Common myeloid progenitor, CD34-positive (primary cell): ENCODE measurements at regions not wholly inside any gene's neighbourhood (a gene's known extent, or its start where the extent isn't known, plus 50 kb on each side); places are given as distances from the start of the nearest gene placed in this dataset.
"Not testable (repeated sequence)": the region's sequence is repeated elsewhere in the genome, so short reads cannot be mapped to it uniquely, and the experiment has no call there.

Experiments used
- CTCF ChIA-PET: fragments of 350-600 bp; sonication (Branson Sonifier 250); formaldehyde crosslinking; loops from one replicate; lab custom pipeline; 2021; ENCODE audit warnings: antibody characterized with exemption; lab: Charles Lee
- POLR2A ChIA-PET: fragments of 350-600 bp; sonication (Branson Sonifier 250); formaldehyde crosslinking; loops from one replicate; lab custom pipeline; 2021; ENCODE audit warnings: antibody characterized with exemption; lab: Charles Lee
- DNase-seq, 3 donors: peaks; one replicate each; pipeline versions ENCODE4 v3.0.0 to v3.0.0-alpha.2; 2013
- H3K27ac ChIP-seq, 2 experiments: 1 replicate in 1 of 2; 2 replicates in 1 of 2; pipeline ENCODE4 v1.7.0; 2013; ENCODE audit warnings: inconsistent platforms in 2 of 2, low read length in 2 of 2, mild to moderate bottlenecking in 2 of 2, low read depth in 1 of 2, moderate library complexity in 1 of 2; ENCODE audit not compliant: severe bottlenecking in 2 of 2, insufficient read depth in 1 of 2, poor library complexity in 1 of 2
- H3K27me3 ChIP-seq, 5 experiments: replicated peaks in 2 of 5; 1 replicate in 3 of 5; 2 replicates in 2 of 5; pipeline versions ENCODE4 v1.6.1 to v1.7.0; 2013; ENCODE audit warnings: low read length in 4 of 5, mild to moderate bottlenecking in 2 of 5, moderate library complexity in 2 of 5, inconsistent platforms in 1 of 5; ENCODE audit not compliant: insufficient read depth in 5 of 5, control insufficient read depth in 4 of 5
- H3K36me3 ChIP-seq, 4 experiments: 1 replicate in 2 of 4; 2 replicates in 2 of 4; pipeline versions ENCODE4 v1.6.1 to v1.7.0; 2013; ENCODE audit warnings: low read length in 3 of 4, control low read depth in 1 of 4, mild to moderate bottlenecking in 1 of 4; ENCODE audit not compliant: control insufficient read depth in 4 of 4, insufficient read depth in 4 of 4
- H3K4me1 ChIP-seq, 4 experiments: 1 replicate in 3 of 4; 2 replicates in 1 of 4; pipeline versions ENCODE4 v1.6.1 to v1.7.1; 2013; ENCODE audit warnings: low read length in 3 of 4, mild to moderate bottlenecking in 3 of 4, control low read depth in 1 of 4, inconsistent platforms in 1 of 4, moderate library complexity in 1 of 4; ENCODE audit not compliant: control insufficient read depth in 4 of 4, insufficient read depth in 4 of 4; ENCODE audit errors: control extremely low read depth in 1 of 4
- H3K4me3 ChIP-seq, 7 experiments: 1 replicate in 4 of 7; 2 replicates in 3 of 7; pipeline versions ENCODE4 v1.5.1 to v1.7.0; 2013; ENCODE audit warnings: mild to moderate bottlenecking in 7 of 7, low read length in 6 of 7, moderate library complexity in 6 of 7, inconsistent platforms in 2 of 7, low read depth in 2 of 7, control low read depth in 1 of 7; ENCODE audit not compliant: insufficient read depth in 4 of 7, control insufficient read depth in 1 of 7; ENCODE audit errors: extremely low read depth in 1 of 7
- H3K9me3 ChIP-seq, 5 experiments: 1 replicate in 4 of 5; 2 replicates in 1 of 5; pipeline versions ENCODE4 v1.6.1 to v1.7.1; 2013; ENCODE audit warnings: low read length in 4 of 5, mild to moderate bottlenecking in 2 of 5, inconsistent platforms in 1 of 5, low read depth in 1 of 5, moderate library complexity in 1 of 5; ENCODE audit not compliant: control insufficient read depth in 4 of 5, insufficient read depth in 2 of 5; ENCODE audit errors: control extremely low read depth in 1 of 5
- WGBS: methylation state at CpG from one replicate; pipeline ENCODE4 v1.1.5; 2013; ENCODE audit not compliant: insufficient coverage; 5-methylcytosine and 5-hydroxymethylcytosine counted together

DNA sequence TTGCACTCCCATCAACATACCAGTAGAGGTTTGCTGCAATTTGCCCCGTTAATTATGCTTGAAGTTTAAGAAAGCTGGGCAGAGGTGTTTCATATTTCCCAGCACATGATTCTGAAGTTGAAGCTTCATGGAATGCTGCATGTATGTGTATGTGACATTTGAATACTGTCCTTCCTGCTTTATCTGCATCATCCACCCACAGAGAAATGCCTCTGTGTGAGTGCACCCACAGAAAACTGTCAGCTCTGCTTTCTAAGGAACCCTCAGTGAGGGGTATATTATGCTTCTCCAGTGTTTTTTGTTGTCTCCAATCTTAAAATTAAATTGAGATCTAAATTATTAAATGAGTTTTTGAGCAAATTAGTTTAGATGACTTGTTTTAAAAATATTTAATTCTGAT lies 358.1 kb upstream of the PIK3R1 start:
- Histone ChIP-seq H3K4me1 (no peaks in the 10 kb centered on the region), H3K4me3 (no peak overlapping the region), H3K27me3 (no peaks in the 10 kb centered on the region), H3K27ac (no peak overlapping the region), H3K36me3 (no peaks in the 10 kb centered on the region), H3K9me3 (peaks cover 0 to 1% (median 0%) of the 10 kb centered on the region in 5 experiments)
- no peak for DNase-seq
- ChIA-PET CTCF (no interaction called here), POLR2A (no interaction called here)
- no CpG with 5 or more reads among the region's 1 CpG for WGBS

DNA sequence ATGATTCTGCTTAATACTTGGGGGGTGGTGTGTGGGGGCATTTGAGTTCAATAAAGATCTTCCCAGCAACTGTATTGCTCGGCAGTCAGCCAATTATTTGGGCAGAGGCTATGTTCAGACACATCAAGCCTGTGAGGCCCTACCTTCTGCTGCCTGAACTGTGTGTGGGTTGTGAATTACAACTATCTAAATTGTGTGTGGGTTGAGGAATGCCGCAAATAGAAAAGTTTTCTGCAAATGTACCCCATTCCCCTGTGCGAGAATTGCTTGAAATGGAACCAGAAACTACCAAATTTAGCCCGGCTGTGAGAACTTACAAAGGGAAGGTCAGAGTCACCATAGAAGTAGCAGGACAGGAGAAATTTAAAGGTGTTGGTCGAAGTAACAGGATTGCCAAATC lies 360.0 kb upstream of the PIK3R1 start:
- Histone ChIP-seq H3K4me3 (no peak overlapping the region), H3K27me3 (no peaks in the 10 kb centered on the region), H3K27ac (no peak overlapping the region), H3K4me1 (no peaks in the 10 kb centered on the region), H3K9me3 (peaks cover 0 to under 1% (median 0%) of the 10 kb centered on the region in 5 experiments), H3K36me3 (no peaks in the 10 kb centered on the region)
- no peak for DNase-seq
- CTCF ChIA-PET = no interaction called here
- POLR2A ChIA-PET = no interaction called here
- WGBS = 100% methylated on average over 4 of the region's 5 CpGs

DNA sequence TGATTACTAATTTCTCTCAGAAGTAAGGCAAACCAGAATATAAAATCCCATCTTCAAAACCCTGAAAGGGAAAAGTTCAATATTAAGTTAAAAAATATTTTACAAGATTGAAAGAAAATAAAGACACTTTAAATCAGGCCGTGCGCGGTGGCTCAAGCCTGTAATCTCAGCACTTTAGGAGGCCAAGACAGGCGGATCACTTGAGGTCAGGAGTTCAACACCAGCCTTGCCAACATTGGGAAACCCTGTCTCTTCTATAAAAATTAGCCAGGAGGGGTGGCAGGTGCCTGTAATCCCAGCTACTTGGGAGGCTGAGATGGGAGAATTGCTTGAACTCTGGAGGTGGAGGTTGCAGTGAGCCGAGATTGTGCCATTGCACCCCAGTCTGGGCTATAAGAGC lies 364.6 kb upstream of the PIK3R1 start:
- H3K36me3 ChIP-seq, H3K27me3 ChIP-seq, DNase-seq, CTCF ChIA-PET, H3K4me1 ChIP-seq, H3K4me3 ChIP-seq, H3K9me3 ChIP-seq, H3K27ac ChIP-seq, POLR2A ChIA-PET: not testable (repeated sequence)
- no CpG with 5 or more reads among the region's 5 CpGs for WGBS

DNA sequence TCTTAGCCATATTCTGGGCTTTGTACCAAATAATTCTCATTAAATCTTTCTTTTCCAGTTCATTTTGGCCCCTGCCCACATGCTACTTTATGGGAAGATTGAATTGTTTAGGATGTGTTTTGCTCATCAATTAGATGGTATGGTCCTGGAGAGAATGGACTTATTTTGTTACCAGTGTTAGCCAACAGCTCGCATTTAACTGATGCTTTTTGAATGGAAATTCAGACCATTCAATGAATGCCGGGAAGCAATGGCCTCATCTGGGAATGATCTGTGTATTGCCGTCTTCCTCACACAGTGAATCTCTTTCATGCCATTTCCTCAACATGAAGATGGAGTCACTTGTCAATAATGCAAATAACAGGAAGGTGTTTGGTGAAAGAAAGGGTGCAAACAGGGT lies 370.6 kb upstream of the PIK3R1 start:
- no peak overlapping the region for H3K4me3 ChIP-seq

DNA sequence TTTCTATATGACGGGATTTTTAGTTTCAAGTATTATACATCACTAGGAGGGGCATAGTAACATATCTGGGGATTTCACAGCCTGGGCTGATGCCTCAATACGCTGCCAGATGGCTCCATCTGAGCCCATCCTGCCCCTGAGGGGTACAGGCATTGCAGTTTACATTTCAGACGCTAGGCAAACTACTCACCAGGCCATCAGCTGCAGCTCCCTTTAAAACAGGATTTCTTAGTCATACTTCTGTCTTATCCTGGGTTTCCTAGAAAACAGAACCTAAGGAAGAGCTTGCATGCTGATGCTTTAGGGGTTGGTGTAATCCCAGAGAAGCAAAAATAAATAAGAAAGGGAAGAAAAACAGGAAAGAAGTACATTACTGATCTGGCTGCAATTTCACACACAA lies 372.8 kb upstream of the PIK3R1 start:
- H3K27me3 ChIP-seq = no peaks in the 10 kb centered on the region
- 100% methylated on average over 2 of the region's 3 CpGs for WGBS
- no peak for DNase-seq
- peaks cover 0 to 1% (median 0%) of the 10 kb centered on the region in 5 experiments for H3K9me3 ChIP-seq
- no peak overlapping the region for H3K4me3 ChIP-seq
- H3K36me3 ChIP-seq = no peaks in the 10 kb centered on the region
- ChIA-PET CTCF (no interaction called here), POLR2A (no interaction called here)
- no peak overlapping the region for H3K27ac ChIP-seq
- H3K4me1 ChIP-seq = no peaks in the 10 kb centered on the region

More for the DNA sequence above, 370.6 kb upstream of the PIK3R1 start:
- Histone ChIP-seq H3K27me3 (no peaks in the 10 kb centered on the region), H3K9me3 (no peaks in the 10 kb centered on the region), H3K36me3 (no peaks in the 10 kb centered on the region), H3K27ac (no peak overlapping the region), H3K4me1 (no peaks in the 10 kb centered on the region)
- ChIA-PET CTCF (no interaction called here), POLR2A (no interaction called here)
- no peak for DNase-seq
- 100% methylated on average over 3 of the region's 3 CpGs for WGBS

DNA sequence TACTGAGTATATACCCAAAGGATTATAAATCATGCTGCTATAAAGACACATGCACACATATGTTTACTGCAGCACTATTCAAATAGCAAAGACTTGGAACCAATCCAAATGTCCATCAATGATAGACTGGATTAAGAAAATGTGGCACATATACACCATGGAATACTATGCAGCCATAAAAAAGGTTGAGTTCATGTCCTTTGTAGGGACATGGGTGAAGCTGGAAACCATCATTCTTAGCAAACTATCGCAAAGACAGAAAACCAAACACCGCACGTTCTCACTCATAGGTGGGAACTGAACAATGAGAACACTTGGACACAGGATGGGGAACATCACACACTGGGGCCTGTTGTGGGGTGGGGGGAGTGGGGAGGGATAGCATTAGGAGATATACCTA lies 378.3 kb upstream of the PIK3R1 start:
- H3K4me1 ChIP-seq, DNase-seq, CTCF ChIA-PET, H3K27ac ChIP-seq, H3K27me3 ChIP-seq, H3K36me3 ChIP-seq, H3K9me3 ChIP-seq, POLR2A ChIA-PET, H3K4me3 ChIP-seq: not testable (repeated sequence)
- WGBS = no CpG with 5 or more reads among the region's 3 CpGs

DNA sequence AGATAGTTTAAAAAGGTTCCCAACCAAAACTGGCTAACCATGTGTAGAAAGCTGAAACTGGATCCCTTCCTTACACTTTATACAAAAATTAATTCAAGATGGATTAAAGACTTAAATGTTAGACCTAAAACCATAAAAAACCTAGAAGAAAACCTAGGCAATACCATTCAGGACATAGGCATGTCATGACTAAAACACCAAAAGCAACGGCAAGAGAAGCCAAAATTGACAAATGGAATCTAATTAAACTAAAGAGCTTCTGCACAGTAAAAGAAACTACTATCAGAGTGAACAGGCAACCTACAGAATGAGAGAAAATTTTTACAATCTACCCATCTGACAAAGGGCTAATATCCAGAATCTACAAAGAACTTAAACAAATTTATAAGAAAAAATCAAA lies 379.1 kb upstream of the PIK3R1 start:
- CTCF ChIA-PET, H3K4me3 ChIP-seq, H3K9me3 ChIP-seq, DNase-seq, POLR2A ChIA-PET, H3K27ac ChIP-seq, H3K27me3 ChIP-seq, H3K36me3 ChIP-seq, H3K4me1 ChIP-seq: not testable (repeated sequence)
- WGBS = no CpG with 5 or more reads among the region's 1 CpG
